HL-60 (cell line): ENCODE measurements at regions not wholly inside any gene's neighbourhood (a gene's known extent, or its start where the extent isn't known, plus 50 kb on each side); places are given as distances from the start of the nearest gene placed in this dataset.

Experiments
- POLR2AphosphoS5 ChIP-seq: IDR thresholded peaks from 2 replicates; pipeline ENCODE4 v1.6.1; 2012; ENCODE audit warnings: low read depth
- TF ChIP-seq, protein P1 (sequence below): IDR thresholded peaks from one replicate; pipeline ENCODE4 v1.5.1; 2011; ENCODE audit warnings: low read length, control low read depth, inconsistent platforms; ENCODE audit not compliant: insufficient read depth
- TF ChIP-seq, protein P2 (sequence below): IDR thresholded peaks from 2 replicates; pipeline ENCODE4 v1.6.1; 2012; ENCODE audit warnings: low read depth; ENCODE audit not compliant: insufficient replicate concordance

DNA sequence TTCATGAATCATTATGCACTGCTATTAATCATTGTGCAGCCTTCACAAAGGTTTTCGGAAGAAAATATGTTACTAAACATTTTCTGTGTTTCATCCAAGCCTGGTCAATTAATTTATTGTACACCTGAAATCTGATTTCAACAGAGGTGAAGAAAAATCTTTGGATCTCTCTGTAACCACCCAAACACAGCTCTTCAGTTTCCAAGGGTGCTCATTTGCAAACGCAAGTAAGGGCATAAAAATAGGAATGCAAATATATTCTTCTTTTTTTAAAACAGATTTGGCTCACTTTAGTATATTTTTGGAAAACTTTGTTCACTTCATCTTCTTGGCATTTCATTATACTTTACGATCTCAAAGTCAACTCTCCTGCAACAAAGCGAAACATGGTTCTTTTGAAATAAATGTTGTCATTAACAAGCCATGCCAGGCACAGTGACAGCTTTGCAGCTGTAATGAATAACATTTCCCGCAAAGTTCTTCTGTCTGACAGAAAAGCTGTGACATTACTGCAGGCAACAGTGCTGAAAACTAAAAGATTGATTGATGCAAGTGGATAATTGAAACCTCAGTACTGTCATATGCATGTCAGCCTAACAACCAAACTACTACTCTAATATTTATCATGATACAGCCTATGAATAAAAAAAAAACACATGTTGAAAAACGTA lies 348.3 kb downstream of the FRK start:
- TF ChIP-seq, protein P1, sequence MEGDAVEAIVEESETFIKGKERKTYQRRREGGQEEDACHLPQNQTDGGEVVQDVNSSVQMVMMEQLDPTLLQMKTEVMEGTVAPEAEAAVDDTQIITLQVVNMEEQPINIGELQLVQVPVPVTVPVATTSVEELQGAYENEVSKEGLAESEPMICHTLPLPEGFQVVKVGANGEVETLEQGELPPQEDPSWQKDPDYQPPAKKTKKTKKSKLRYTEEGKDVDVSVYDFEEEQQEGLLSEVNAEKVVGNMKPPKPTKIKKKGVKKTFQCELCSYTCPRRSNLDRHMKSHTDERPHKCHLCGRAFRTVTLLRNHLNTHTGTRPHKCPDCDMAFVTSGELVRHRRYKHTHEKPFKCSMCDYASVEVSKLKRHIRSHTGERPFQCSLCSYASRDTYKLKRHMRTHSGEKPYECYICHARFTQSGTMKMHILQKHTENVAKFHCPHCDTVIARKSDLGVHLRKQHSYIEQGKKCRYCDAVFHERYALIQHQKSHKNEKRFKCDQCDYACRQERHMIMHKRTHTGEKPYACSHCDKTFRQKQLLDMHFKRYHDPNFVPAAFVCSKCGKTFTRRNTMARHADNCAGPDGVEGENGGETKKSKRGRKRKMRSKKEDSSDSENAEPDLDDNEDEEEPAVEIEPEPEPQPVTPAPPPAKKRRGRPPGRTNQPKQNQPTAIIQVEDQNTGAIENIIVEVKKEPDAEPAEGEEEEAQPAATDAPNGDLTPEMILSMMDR: no peak
- no peak for TF ChIP-seq POLR2AphosphoS5
- TF ChIP-seq, protein P2, sequence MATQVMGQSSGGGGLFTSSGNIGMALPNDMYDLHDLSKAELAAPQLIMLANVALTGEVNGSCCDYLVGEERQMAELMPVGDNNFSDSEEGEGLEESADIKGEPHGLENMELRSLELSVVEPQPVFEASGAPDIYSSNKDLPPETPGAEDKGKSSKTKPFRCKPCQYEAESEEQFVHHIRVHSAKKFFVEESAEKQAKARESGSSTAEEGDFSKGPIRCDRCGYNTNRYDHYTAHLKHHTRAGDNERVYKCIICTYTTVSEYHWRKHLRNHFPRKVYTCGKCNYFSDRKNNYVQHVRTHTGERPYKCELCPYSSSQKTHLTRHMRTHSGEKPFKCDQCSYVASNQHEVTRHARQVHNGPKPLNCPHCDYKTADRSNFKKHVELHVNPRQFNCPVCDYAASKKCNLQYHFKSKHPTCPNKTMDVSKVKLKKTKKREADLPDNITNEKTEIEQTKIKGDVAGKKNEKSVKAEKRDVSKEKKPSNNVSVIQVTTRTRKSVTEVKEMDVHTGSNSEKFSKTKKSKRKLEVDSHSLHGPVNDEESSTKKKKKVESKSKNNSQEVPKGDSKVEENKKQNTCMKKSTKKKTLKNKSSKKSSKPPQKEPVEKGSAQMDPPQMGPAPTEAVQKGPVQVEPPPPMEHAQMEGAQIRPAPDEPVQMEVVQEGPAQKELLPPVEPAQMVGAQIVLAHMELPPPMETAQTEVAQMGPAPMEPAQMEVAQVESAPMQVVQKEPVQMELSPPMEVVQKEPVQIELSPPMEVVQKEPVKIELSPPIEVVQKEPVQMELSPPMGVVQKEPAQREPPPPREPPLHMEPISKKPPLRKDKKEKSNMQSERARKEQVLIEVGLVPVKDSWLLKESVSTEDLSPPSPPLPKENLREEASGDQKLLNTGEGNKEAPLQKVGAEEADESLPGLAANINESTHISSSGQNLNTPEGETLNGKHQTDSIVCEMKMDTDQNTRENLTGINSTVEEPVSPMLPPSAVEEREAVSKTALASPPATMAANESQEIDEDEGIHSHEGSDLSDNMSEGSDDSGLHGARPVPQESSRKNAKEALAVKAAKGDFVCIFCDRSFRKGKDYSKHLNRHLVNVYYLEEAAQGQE: no peak
